CD4-positive, alpha-beta T cell (primary cell): ENCODE measurements at regions not wholly inside any gene's neighbourhood (a gene's known extent, or its start where the extent isn't known, plus 50 kb on each side); places are given as distances from the start of the nearest gene placed in this dataset.

Experiments
- ATAC-seq: fragments of 200-7000 bp; cut with Tn5 transposase; one replicate; pipeline ENCODE4 v1.10.0; 2022; ENCODE audit warnings: mild to moderate bottlenecking; ENCODE audit not compliant: poor library complexity
- CTCF ChIA-PET: fragments of 350-600 bp; sonication (Branson Sonifier 250); formaldehyde crosslinking; loops from one replicate; lab custom pipeline; 2021; ENCODE audit warnings: antibody characterized with exemption, inconsistent platforms; lab: Charles Lee
- POLR2A ChIA-PET: fragments of 350-600 bp; sonication (Branson Sonifier 250); formaldehyde crosslinking; loops from one replicate; lab custom pipeline; 2021; ENCODE audit warnings: antibody characterized with exemption, inconsistent platforms; lab: Charles Lee
- DNase-seq, 14 experiments: peaks; one replicate each; pipeline ENCODE4 v3.0.0-alpha.2; 2013 to 2020; ENCODE audit warnings: mixed read lengths in 2 of 14
- H3K27ac ChIP-seq, 2 donors: one replicate each; pipeline versions ENCODE4 v1.5.1 to v1.7.0; 2013; ENCODE audit warnings: low read length in 2 of 2, low read depth in 1 of 2, mild to moderate bottlenecking in 1 of 2
- H3K27me3 ChIP-seq, 2 experiments: 1 replicate in 1 of 2; 2 replicates in 1 of 2; pipeline versions ENCODE4 v1.6.1 to v1.7.0; 2013; ENCODE audit warnings: low read length in 2 of 2, control low read depth in 1 of 2, mild to moderate bottlenecking in 1 of 2, moderate library complexity in 1 of 2; ENCODE audit not compliant: insufficient read depth in 2 of 2, control insufficient read depth in 1 of 2
- H3K36me3 ChIP-seq: one replicate; pipeline ENCODE4 v1.6.1; 2013; ENCODE audit warnings: low read length, control low read depth; ENCODE audit not compliant: insufficient read depth
- H3K4me1 ChIP-seq: one replicate; pipeline ENCODE4 v1.6.1; 2013; ENCODE audit warnings: low read length, control low read depth; ENCODE audit not compliant: insufficient read depth
- H3K4me3 ChIP-seq: one replicate; pipeline ENCODE4 v1.5.1; 2013; ENCODE audit warnings: mild to moderate bottlenecking, low read length, moderate library complexity
- H3K9me3 ChIP-seq, 2 experiments: 1 replicate in 1 of 2; 2 replicates in 1 of 2; pipeline versions ENCODE4 v1.6.1 to v1.7.0; 2013; ENCODE audit warnings: low read length in 2 of 2, mild to moderate bottlenecking in 2 of 2, control low read depth in 1 of 2, moderate library complexity in 1 of 2; ENCODE audit not compliant: control insufficient read depth in 1 of 2, insufficient read depth in 1 of 2
- H3K27ac Mint-ChIP-seq: one replicate; pipeline ENCODE4 v1.8.0; 2020; ENCODE audit warnings: mixed read lengths
- H3K27me3 Mint-ChIP-seq: one replicate; pipeline ENCODE4 v1.8.0; 2021; ENCODE audit warnings: mixed read lengths
- H3K36me3 Mint-ChIP-seq: one replicate; pipeline ENCODE4 v1.8.0; 2021; ENCODE audit warnings: low read depth, mixed read lengths
- H3K4me1 Mint-ChIP-seq: one replicate; pipeline ENCODE4 v1.8.0; 2021; ENCODE audit warnings: low read depth, mixed read lengths
- H3K4me3 Mint-ChIP-seq: one replicate; pipeline ENCODE4 v1.8.0; 2020; ENCODE audit warnings: mild to moderate bottlenecking, mixed read lengths
- H3K9me3 Mint-ChIP-seq: one replicate; pipeline ENCODE4 v1.8.0; 2020; ENCODE audit warnings: mixed read lengths
- CTCF ChIP-seq: fragments of 200-600 bp; IDR thresholded peaks from one replicate; pipeline ENCODE4 v1.8.0; 2022; ENCODE audit warnings: antibody characterized with exemption, mild to moderate bottlenecking
- intact Hi-C, 2 experiments: fragments of 100-400 bp; cut with DNase I in 1 of 2; cut with micrococcal nuclease in 1 of 2; formaldehyde crosslinking; loops; one replicate each; pipeline versions ENCODE4 v1.15.1 to v1.9.0; 2023 to 2025; cut with DNase I, micrococcal nuclease

- H3K9me3 ChIP-seq: no peaks in the 10 kb centered on the region
- peak in 2 of 14 experiments; percentile 18 to 36 for DNase-seq
- Mint-ChIP-seq H3K9me3 (no peaks in the 10 kb centered on the region), H3K4me3 (peak overlapping the region; percentile 59), H3K36me3 (no peaks in the 10 kb centered on the region), H3K4me1 (peaks cover 61% of the 10 kb centered on the region), H3K27me3 (no peaks in the 10 kb centered on the region), H3K27ac (peak overlapping the region; percentile 57)
- peaks cover 42% of the 10 kb centered on the region for H3K4me1 ChIP-seq
- H3K27me3 ChIP-seq: no peaks in the 10 kb centered on the region
- peak; percentile 45 for ATAC-seq
- H3K36me3 ChIP-seq: no peaks in the 10 kb centered on the region
- ChIA-PET CTCF (no interaction called here), POLR2A (no interaction called here)
- peak overlapping the region; percentile 24 for H3K4me3 ChIP-seq
- intact Hi-C loops: no loop called here
- no peak for TF ChIP-seq CTCF
- H3K27ac ChIP-seq: no peak overlapping the region
These were observed 126.9 kb downstream of the MRM1 start for GRCh38 chr17:36728030-36728991.

- no peak for TF ChIP-seq CTCF
- Histone ChIP-seq H3K4me3 (no peak overlapping the region), H3K9me3 (no peaks in the 10 kb centered on the region), H3K27ac (no peak overlapping the region), H3K4me1 (peaks cover 39% of the 10 kb centered on the region), H3K27me3 (no peaks in the 10 kb centered on the region), H3K36me3 (no peaks in the 10 kb centered on the region)
- no peak overlapping the region for H3K27ac Mint-ChIP-seq
- ChIA-PET POLR2A (no interaction called here), CTCF (no interaction called here)
- no peaks in the 10 kb centered on the region for H3K9me3 Mint-ChIP-seq
- H3K4me3 Mint-ChIP-seq: no peak overlapping the region
- no peak for DNase-seq
- no peaks in the 10 kb centered on the region for H3K27me3 Mint-ChIP-seq
- H3K4me1 Mint-ChIP-seq: peaks cover 42% of the 10 kb centered on the region
- H3K36me3 Mint-ChIP-seq: no peaks in the 10 kb centered on the region
- ATAC-seq: no peak
- intact Hi-C loops: no loop called here
These were observed 128.9 kb downstream of the MRM1 start for GRCh38 chr17:36730095-36730808.

GRCh38 chr17:36730857-36731490, 129.6 kb downstream of the MRM1 start:
- no peak overlapping the region for H3K27ac ChIP-seq
- ATAC-seq (no peak), DNase-seq (no peak)
- Mint-ChIP-seq H3K27ac (no peak overlapping the region), H3K9me3 (no peaks in the 10 kb centered on the region), H3K4me1 (peaks cover 35% of the 10 kb centered on the region), H3K4me3 (peak overlapping the region; percentile 20), H3K36me3 (no peaks in the 10 kb centered on the region), H3K27me3 (no peaks in the 10 kb centered on the region)
- intact Hi-C loops: no loop called here
- ChIA-PET POLR2A (no interaction called here), CTCF (no interaction called here)
- H3K4me3 ChIP-seq: no peak overlapping the region
- no peaks in the 10 kb centered on the region for H3K36me3 ChIP-seq
- peaks cover 36% of the 10 kb centered on the region for H3K4me1 ChIP-seq
- TF ChIP-seq CTCF: no peak
- H3K9me3 ChIP-seq: no peaks in the 10 kb centered on the region
- H3K27me3 ChIP-seq: no peaks in the 10 kb centered on the region
